ENCODE measurements at regions not wholly inside any gene's neighbourhood (a gene's known extent, or its start where the extent isn't known, plus 50 kb on each side); places are given as distances from the start of the nearest gene placed in this dataset.

DNA sequence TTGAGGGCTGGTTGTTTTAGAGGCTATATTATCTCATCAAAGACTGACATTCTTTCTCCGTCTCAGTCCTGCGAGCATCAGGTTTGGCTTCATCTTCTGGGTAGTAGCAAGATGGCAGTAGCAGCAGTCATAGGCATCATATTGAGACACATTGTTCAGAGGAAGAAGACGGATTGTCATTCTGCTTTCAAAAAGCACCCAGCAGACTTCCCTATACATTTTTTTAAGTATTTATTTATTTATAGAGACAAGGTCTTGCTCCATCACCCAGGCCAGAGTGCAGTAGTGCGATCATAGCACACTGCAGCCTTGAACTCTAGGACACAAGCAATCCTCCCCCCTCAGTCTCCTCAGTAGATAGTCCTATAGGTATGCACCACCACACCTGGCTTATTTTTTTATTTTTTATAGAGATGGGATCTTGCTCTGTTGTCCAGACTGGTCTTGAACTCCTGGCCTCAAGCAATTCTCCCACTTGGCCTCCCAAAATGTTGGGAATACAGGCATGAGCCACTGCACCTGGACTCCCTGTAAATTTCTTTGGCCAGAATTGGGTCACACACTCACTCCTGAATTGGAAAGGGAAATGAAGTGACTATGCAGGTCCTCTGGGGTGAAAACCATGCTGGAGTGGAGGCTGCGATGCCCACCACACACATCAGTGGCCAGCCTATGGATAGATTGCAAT is 125.4 kb downstream of the SLC38A6 start:
- DNase-seq, result no peak

DNA sequence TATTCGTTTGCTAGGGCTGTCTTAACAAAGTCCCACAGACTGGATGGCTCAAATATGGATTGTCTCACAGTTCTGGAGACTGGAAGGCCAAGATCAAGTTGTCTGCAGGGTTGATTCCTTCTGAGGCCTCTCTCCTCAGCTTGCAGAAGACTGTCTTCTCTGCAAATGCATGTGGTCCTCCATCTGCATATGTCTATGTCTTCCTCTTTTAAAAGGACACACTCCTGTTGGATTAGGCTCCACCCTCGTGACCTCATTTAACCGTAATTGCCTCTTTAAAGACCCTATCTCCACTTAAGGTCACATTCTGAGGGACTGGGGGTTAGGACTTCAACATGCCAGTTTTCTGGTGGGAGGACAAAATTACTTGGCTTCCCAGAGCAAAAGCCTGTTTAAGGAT is 123.3 kb downstream of the SLC38A6 start:
- no peak for DNase-seq

DNA sequence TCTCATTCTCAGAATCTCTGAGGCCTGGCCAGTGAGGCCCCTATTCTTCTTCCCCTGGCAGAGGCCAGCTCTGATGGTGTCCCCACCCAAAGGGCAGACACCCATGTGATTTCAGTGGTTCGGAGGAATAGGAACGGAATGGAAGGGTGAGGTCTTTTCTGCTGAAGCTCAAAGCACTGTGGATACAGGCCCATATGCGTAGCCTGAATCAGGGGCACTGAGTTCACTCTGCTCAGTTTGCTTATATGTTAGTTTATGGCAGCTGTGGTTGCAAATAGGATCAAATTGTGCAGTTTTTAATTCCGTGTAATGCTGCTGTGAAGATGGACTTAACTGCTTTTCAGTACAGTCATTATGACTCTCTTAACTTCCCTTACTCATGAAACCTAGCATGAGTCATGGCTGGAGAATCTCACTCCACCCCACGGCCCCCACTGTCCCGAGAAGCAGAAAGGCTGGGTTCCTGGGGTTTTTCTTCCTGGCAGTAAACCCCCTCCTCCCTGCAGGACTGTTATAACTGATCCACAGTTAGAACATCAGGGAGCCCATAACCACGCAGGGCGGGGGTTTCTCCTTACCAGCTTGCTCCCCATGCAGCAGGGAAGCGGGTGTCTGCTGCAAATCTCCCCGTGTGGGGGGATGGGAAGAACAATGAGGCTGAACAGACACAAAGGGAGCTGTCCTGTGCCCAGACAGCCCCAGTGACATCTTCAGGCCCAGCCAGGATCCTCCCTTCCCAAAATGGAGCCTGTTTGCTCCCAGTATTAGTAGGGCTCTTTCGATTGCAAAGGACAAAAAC is 122.7 kb downstream of the SLC38A6 start:
- no peak for DNase-seq

DNA sequence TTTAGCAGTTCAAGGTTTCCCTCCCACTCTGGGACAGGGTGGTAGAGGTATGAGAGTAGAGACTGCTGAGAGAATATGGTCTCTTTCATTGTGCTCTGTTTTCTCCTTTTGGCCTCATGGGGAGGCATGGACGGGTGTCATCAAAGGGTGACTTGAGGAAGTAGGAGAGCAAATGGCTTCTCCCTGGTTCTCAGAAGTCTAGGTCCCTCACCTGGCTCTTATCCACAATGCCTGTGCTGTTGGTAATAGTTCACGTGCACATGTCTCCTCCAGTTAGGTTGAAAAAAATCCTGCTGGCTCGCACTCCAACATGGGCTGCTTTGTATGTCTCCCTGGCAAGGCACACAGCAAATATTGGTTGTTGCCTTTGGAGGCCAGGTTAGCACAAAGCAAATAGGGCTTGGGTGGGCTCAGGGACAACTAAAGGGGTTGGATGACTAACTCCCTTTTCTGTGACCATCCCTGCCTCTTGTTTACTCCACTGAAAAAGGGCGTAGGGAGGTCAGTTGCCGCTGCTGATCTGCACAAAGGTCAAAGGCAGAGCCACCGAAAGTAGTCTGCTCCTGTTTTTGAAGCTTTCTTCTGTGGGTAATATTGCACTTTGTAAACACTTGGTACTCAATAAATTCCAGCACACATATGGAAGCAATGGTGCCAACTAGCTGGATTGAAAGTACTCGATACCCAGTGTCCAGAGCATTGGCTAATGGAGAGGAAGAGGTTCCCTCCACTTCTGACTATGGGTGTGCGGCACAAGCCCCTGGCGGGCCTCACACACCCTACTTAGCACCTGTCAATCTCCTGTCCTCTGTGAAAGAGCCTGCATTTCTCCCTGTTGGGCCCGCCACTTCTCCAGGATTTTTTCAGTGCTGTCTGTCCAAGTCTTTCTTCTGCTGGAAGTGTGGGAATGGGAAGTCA is 121.8 kb downstream of the SLC38A6 start:
- DNase-seq, result no peak
